ENCODE measurements at regions not wholly inside any gene's neighbourhood (a gene's known extent, or its start where the extent isn't known, plus 50 kb on each side); places are given as distances from the start of the nearest gene placed in this dataset.

DNA sequence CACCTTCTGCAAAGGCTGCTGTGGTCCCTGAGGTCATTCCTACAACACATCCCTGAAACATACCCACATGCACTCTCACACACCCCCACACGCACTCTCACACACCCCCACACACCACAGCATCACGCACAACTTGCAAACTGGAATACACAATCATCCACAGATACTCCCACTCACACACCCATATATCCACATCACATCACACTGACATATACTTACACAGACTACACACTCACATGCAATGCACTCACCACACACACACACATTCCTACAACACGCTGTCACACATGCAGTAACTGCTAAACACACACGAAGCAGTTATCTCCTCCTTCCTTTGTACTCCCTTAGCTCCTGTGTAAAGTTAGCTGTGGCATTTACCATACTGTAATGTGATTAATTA lies 57.1 kb upstream of the PKDCC start:
- in situ Hi-C loops (cut with MboI; ENCODE audit: low sequenced_read_pairs), result no loop called here

DNA sequence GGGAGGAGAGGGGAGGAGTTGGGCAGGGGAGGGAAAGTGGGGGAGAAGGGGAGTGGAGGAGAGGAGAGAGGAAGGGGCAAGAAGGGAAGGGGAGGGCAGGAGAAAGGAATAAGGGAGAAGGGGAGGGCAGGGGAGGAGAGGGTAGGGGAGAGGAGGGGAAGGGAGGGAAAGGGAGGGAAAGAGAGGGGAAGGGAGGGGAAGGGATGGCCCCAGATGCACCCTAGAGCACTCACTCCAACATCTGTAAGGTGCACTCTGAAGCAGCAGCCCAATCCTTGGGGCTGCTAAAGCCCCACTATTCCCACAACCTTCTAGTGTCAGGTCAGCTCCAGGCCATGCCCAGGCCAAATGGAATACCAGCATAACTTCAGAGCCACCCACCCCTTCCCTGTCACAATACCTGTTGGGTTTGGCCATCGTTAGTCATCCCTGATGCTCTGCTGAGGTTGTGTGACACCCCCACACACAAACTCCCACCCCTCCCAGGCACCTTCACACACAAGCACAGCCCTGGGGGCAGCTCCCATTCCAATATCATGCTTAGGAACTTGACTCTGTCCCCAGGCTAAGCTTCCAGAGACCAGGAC lies 55.7 kb upstream of the PKDCC start:
- in situ Hi-C loops (cut with MboI; ENCODE audit: low sequenced_read_pairs), result no loop called here

DNA sequence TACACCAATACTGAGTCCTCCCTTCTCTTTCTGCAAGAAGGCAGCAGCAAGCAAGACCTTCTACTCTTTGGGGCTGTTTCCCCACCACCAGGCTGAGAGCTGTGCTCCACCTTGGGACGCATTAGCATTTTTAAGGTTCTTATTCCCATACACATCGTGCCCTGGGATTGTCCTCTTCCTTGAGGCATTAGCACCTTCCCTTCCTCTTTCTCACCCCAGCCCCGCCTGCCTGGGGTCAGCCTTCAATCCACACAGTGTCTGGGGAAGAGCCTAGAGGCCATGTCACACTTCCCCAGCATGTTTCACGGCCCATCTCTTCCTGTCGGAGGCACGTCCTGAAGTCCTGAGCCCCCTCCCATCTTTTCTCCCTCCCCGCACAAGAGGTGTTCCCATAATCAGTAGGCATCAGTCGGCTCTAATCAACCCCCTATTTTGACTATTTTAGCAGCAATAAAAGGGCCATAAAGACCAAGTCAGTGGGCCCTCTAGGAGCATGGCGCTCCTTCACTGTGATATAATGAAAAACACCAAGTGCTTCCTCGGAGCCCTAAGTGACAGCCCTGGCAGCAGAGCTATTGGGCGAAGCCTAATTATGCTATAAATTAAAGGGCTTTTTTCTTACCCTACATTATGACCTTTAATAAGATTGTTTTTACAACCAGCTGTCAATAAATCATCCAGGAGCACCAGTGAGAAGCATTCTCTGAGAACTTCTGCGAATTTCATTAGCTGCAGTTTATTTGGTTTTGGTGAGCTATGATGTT lies 55.0 kb upstream of the PKDCC start:
- in situ Hi-C loops (cut with MboI; ENCODE audit: low sequenced_read_pairs), result no loop called here

DNA sequence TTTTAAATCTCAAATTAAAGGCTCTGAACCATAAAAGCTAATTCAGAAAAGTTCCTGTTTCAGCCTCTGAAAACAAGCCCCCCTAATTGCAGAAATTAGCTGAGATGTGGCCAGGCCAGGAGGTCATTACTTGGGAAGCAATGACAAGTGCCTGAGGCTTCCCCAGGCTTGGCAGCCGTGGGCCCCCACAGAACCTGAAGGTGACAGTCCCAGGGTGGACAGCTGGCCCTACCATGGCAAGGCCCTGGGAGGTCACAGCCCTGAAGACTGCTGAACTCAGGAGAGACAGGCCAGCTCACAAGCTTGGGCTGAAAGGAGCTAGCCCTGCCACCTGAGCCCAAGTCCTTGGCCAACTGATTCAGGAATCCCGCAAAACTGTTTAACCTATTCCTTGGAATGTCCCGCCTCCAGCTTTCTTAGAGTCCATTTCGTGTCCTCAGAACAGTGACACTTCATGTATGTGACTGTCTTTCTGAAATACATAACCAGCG lies 54.3 kb upstream of the PKDCC start:
- in situ Hi-C loops (cut with MboI; ENCODE audit: low sequenced_read_pairs), result no loop called here

DNA sequence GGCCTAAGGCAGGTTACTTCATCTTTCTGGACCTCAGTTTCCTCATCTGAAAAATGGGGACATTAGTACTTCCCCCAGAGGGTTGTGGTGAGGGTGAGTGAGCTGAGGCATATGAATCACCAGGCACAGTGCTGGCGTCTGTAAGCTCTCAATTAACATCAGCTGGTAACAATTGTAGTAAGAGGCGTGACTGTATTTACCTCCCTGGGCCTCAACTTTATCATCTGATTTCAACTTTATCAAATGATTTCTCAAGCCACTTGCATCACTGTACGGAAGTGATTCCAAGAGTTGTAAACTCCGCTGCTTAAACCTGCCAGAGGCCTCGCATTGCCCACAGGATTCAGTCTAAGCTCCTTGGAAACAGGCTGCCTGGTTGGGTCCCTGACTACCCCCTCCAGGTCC lies 53.6 kb upstream of the PKDCC start:
- in situ Hi-C loops (cut with MboI; ENCODE audit: low sequenced_read_pairs), result no loop called here

DNA sequence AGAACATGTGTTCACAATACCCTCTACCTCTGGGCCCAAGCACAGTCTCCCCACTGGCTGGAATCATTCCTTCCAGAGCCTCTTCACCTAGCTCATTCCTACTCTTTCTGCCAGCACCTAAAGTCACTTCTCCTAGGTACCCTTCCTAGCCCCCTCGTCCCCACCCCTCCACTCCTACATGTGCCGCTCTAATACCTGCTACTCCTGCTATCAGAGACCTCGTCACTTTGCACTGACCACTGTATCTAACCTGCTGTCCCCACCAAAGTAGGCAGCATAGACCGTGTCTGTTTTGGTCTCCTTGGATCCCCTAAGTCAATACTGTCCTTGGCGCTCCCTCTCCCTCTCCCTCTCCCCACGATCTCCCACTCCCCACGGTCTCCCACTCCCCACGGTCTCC lies 53.2 kb upstream of the PKDCC start:
- in situ Hi-C loops (cut with MboI; ENCODE audit: low sequenced_read_pairs), result no loop called here

DNA sequence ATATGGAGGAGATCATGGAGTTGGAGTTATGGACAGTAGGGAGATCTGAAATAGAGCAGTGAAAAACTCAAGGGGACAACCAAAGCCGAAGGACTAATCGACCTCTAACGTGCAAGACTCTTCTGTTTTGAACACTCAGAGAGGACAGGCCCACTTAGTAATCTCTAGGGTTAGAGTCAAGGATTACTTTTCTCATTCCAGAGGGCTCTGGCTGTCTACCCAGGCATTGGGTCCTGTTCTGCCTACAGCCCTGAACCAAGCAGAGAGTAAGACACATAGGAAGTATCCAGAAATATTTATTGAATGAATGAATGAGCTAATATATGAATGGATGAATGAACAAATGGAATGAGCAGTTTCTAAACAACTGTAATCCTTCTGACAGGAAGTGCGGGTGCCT lies 50.3 kb upstream of the PKDCC start:
- in situ Hi-C loops (cut with MboI; ENCODE audit: low sequenced_read_pairs), result no loop called here
